ENCODE measurements at regions not wholly inside any gene's neighbourhood (a gene's known extent, or its start where the extent isn't known, plus 50 kb on each side); places are given as distances from the start of the nearest gene placed in this dataset.

GRCh38 chr6:109255087-109255486, 127.2 kb downstream of the CD164 start:
- TF ChIP-seq POLR2A (IDR thresholded peaks at IDR 0.05) (no peak), CTCF (IDR thresholded peaks at IDR 0.05) (no peak)
